Fibroblast of lung (primary cell): ENCODE measurements at regions not wholly inside any gene's neighbourhood (a gene's known extent, or its start where the extent isn't known, plus 50 kb on each side); places are given as distances from the start of the nearest gene placed in this dataset.

Source experiments
- EZH2 ChIP-seq: IDR thresholded peaks from 2 replicates; pipeline ENCODE4 v1.5.1; 2012; ENCODE audit warnings: low read length, control low read depth, mild to moderate bottlenecking; ENCODE audit errors: missing control alignments
- TF ChIP-seq, protein P1 (sequence below), 2 donors: IDR thresholded peaks in 1 of 2; conservative IDR thresholded peaks in 1 of 2; 1 replicate in 1 of 2; 2 replicates in 1 of 2; pipeline ENCODE4 v1.5.1; 2011 to 2012; ENCODE audit warnings: low read length in 2 of 2, control low read depth in 1 of 2, inconsistent platforms in 1 of 2, low read depth in 1 of 2, mild to moderate bottlenecking in 1 of 2

GRCh38 chr4:14701389-14701788, 300.9 kb upstream of the CPEB2 start:
- TF ChIP-seq, protein P1, sequence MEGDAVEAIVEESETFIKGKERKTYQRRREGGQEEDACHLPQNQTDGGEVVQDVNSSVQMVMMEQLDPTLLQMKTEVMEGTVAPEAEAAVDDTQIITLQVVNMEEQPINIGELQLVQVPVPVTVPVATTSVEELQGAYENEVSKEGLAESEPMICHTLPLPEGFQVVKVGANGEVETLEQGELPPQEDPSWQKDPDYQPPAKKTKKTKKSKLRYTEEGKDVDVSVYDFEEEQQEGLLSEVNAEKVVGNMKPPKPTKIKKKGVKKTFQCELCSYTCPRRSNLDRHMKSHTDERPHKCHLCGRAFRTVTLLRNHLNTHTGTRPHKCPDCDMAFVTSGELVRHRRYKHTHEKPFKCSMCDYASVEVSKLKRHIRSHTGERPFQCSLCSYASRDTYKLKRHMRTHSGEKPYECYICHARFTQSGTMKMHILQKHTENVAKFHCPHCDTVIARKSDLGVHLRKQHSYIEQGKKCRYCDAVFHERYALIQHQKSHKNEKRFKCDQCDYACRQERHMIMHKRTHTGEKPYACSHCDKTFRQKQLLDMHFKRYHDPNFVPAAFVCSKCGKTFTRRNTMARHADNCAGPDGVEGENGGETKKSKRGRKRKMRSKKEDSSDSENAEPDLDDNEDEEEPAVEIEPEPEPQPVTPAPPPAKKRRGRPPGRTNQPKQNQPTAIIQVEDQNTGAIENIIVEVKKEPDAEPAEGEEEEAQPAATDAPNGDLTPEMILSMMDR (conservative IDR thresholded peaks at IDR 0.05 in 1 of 2, IDR thresholded peaks at IDR 0.05 in 1 of 2; ENCODE audit: low read depth in 1 of 2, low read length in 2 of 2) = no peak
- no peak for TF ChIP-seq EZH2
